H1 (cell line): ENCODE measurements at regions not wholly inside any gene's neighbourhood (a gene's known extent, or its start where the extent isn't known, plus 50 kb on each side); places are given as distances from the start of the nearest gene placed in this dataset.

Experiments
- CTCF ChIA-PET: fragments of 300-600 bp; sonication (Branson Sonifier 250); formaldehyde crosslinking; loops from one replicate; lab custom pipeline; 2021; ENCODE audit not compliant: partially characterized antibody; lab: Charles Lee
- POLR2A ChIA-PET: fragments of 300-600 bp; sonication (Branson Sonifier 250); formaldehyde crosslinking; loops from one replicate; lab custom pipeline; 2021; ENCODE audit warnings: inconsistent platforms; ENCODE audit not compliant: partially characterized antibody; lab: Charles Lee
- DNase-seq, 2 experiments: peaks; one replicate each; pipeline versions ENCODE4 v3.0.0 to v3.0.0-alpha.2; 2010 to 2022; ENCODE audit warnings: low spot score in 2 of 2, low read depth in 1 of 2, mixed read lengths in 1 of 2
- FAIRE-seq: peaks from 2 replicates; lab custom pipeline; 2011; peaks lifted over from hg19 to GRCh38; lab: Jason Lieb, UNC
- H2AFZ ChIP-seq: 2 replicates; pipeline ENCODE4 v1.8.1; 2012; ENCODE audit warnings: low read length, inconsistent platforms
- H2AK5ac ChIP-seq: 2 replicates; pipeline ENCODE4 v1.6.1; 2013; ENCODE audit warnings: low read depth, low read length
- H2BK120ac ChIP-seq: replicated peaks from 2 replicates; pipeline ENCODE3; 2013; ENCODE audit warnings: low read depth, low read length, inconsistent platforms
- H2BK12ac ChIP-seq: 2 replicates; pipeline ENCODE4 v1.6.1; 2013; ENCODE audit warnings: low read depth, low read length
- H2BK15ac ChIP-seq: 2 replicates; pipeline ENCODE4 v1.6.1; 2013; ENCODE audit warnings: low read length
- H2BK20ac ChIP-seq: 2 replicates; pipeline ENCODE4 v1.6.1; 2013; ENCODE audit warnings: low read length
- H2BK5ac ChIP-seq: 2 replicates; pipeline ENCODE4 v1.6.1; 2013; ENCODE audit warnings: low read depth, low read length
- H3K14ac ChIP-seq: 2 replicates; pipeline ENCODE4 v1.6.1; 2013; ENCODE audit warnings: inconsistent platforms; ENCODE audit not compliant: insufficient read length
- H3K18ac ChIP-seq: 2 replicates; pipeline ENCODE4 v1.6.1; 2013; ENCODE audit warnings: low read length; ENCODE audit errors: extremely low read depth
- H3K23ac ChIP-seq: 2 replicates; pipeline ENCODE4 v1.6.1; 2013; ENCODE audit warnings: inconsistent platforms; ENCODE audit not compliant: insufficient read length
- H3K23me2 ChIP-seq: 2 replicates; pipeline ENCODE4 v1.6.1; 2013; ENCODE audit warnings: low read depth, low read length
- H3K27ac ChIP-seq: 2 replicates; pipeline ENCODE4 v1.6.1; 2011; ENCODE audit warnings: low read depth, low read length, inconsistent platforms
- H3K27me3 ChIP-seq, 4 experiments: replicated peaks in 1 of 4; 1 replicate in 1 of 4; 2 replicates in 3 of 4; pipeline versions ENCODE4 v1.6.1 to v1.8.1; 2011 to 2013; ENCODE audit warnings: low read length in 3 of 4, mild to moderate bottlenecking in 3 of 4, inconsistent platforms in 2 of 4, mixed read lengths in 2 of 4, moderate library complexity in 1 of 4; ENCODE audit not compliant: control insufficient read depth in 3 of 4, insufficient read depth in 3 of 4; ENCODE audit errors: extremely low read depth in 1 of 4
- H3K36me3 ChIP-seq, 4 experiments: 2 replicates each; pipeline versions ENCODE4 v1.6.1 to v1.8.1; 2011 to 2013; ENCODE audit warnings: mild to moderate bottlenecking in 4 of 4, low read length in 3 of 4, moderate library complexity in 2 of 4, control low read depth in 1 of 4, inconsistent platforms in 1 of 4; ENCODE audit not compliant: insufficient read depth in 4 of 4, control insufficient read depth in 2 of 4
- H3K4ac ChIP-seq: replicated peaks from 2 replicates; pipeline ENCODE3; 2013; ENCODE audit warnings: low read length, low read depth, mixed read lengths, inconsistent platforms; ENCODE audit not compliant: insufficient read length
- H3K4me1 ChIP-seq, 4 experiments: replicated peaks in 1 of 4; 1 replicate in 1 of 4; 2 replicates in 3 of 4; pipeline versions ENCODE4 v1.6.1 to v1.8.1; 2011 to 2013; ENCODE audit warnings: low read length in 3 of 4, inconsistent platforms in 2 of 4, mixed read lengths in 1 of 4; ENCODE audit not compliant: insufficient read depth in 4 of 4, control insufficient read depth in 3 of 4
- H3K4me2 ChIP-seq, 2 experiments: 2 replicates each; pipeline versions ENCODE4 v1.6.1 to v1.8.1; 2011 to 2013; ENCODE audit warnings: low read depth in 2 of 2, low read length in 2 of 2, control low read depth in 1 of 2, inconsistent platforms in 1 of 2, mild to moderate bottlenecking in 1 of 2; ENCODE audit not compliant: insufficient read depth in 1 of 2
- H3K4me3 ChIP-seq, 4 experiments: fragments of 200-600, 300-600 bp in 1 of 4; sonication (generic), shearing (Covaris generic), sonication (Bioruptor Twin) in 1 of 4; 2 replicates each; pipeline versions ENCODE4 v1.5.1 to v1.8.1; 2011 to 2016; ENCODE audit warnings: low read length in 4 of 4, low read depth in 3 of 4, control low read depth in 2 of 4, inconsistent platforms in 2 of 4, mild to moderate bottlenecking in 2 of 4, mixed read lengths in 1 of 4, moderate library complexity in 1 of 4; ENCODE audit not compliant: insufficient read depth in 2 of 4; ENCODE audit errors: extremely low read depth in 1 of 4
- H3K56ac ChIP-seq: replicated peaks from 2 replicates; pipeline ENCODE3; 2013; ENCODE audit warnings: low read depth, mild to moderate bottlenecking, mixed read lengths, low read length, inconsistent platforms; ENCODE audit not compliant: insufficient read length
- H3K79me1 ChIP-seq: 2 replicates; pipeline ENCODE4 v1.6.1; 2013; ENCODE audit warnings: low read depth, low read length, control low read depth
- H3K79me2 ChIP-seq, 2 experiments: 2 replicates each; pipeline versions ENCODE4 v1.6.1 to v1.8.1; 2012 to 2013; ENCODE audit warnings: low read length in 2 of 2, mild to moderate bottlenecking in 2 of 2, inconsistent platforms in 1 of 2; ENCODE audit not compliant: insufficient read depth in 2 of 2, control insufficient read depth in 1 of 2
- H3K9ac ChIP-seq, 4 experiments: replicated peaks in 1 of 4; 1 replicate in 1 of 4; 2 replicates in 3 of 4; pipeline versions ENCODE4 v1.6.1 to v1.8.1; 2011 to 2013; ENCODE audit warnings: low read depth in 3 of 4, low read length in 3 of 4, control low read depth in 2 of 4, mild to moderate bottlenecking in 2 of 4, moderate library complexity in 2 of 4, inconsistent platforms in 1 of 4; ENCODE audit errors: extremely low read depth in 1 of 4
- H3K9me3 ChIP-seq, 2 experiments: 2 replicates each; pipeline versions ENCODE4 v1.6.1 to v1.8.1; 2012 to 2013; ENCODE audit warnings: mild to moderate bottlenecking in 2 of 2, moderate library complexity in 2 of 2, control low read depth in 1 of 2, inconsistent platforms in 1 of 2, low read depth in 1 of 2, low read length in 1 of 2, mixed read lengths in 1 of 2; ENCODE audit not compliant: insufficient read depth in 2 of 2
- H4K20me1 ChIP-seq, 2 experiments: replicated peaks in 1 of 2; 2 replicates each; pipeline versions ENCODE3 to v1.8.1; 2011 to 2013; ENCODE audit warnings: inconsistent platforms in 2 of 2, low read length in 2 of 2, mild to moderate bottlenecking in 1 of 2; ENCODE audit not compliant: insufficient read depth in 2 of 2, control insufficient read depth in 1 of 2
- H4K5ac ChIP-seq: 2 replicates; pipeline ENCODE4 v1.6.1; 2013; ENCODE audit warnings: low read length, low read depth, mixed read lengths, inconsistent platforms; ENCODE audit not compliant: insufficient read length
- H4K8ac ChIP-seq: 2 replicates; pipeline ENCODE4 v1.8.0; 2013; ENCODE audit warnings: mild to moderate bottlenecking, moderate library complexity, low read length, inconsistent platforms; ENCODE audit not compliant: insufficient read depth; ENCODE audit errors: extremely low read depth
- H4K91ac ChIP-seq: replicated peaks from 2 replicates; pipeline ENCODE3; 2013; ENCODE audit warnings: low read length, mixed read lengths, inconsistent platforms; ENCODE audit not compliant: insufficient read length
- POU5F1 ChIP-seq: IDR thresholded peaks from 2 replicates; pipeline ENCODE4 v1.6.1; 2011; ENCODE audit warnings: low read depth, mild to moderate bottlenecking, low read length, moderate library complexity
- RNF2 ChIP-seq: fragments of 200-900, 300-1000 bp; sonication (generic); IDR thresholded peaks from 2 replicates; pipeline ENCODE4 v1.7.1; 2016; ENCODE audit warnings: borderline replicate concordance, low read depth, mild to moderate bottlenecking, antibody characterized with exemption, low read length; ENCODE audit not compliant: poor library complexity, severe bottlenecking; ENCODE audit errors: missing control alignments
- WGBS, 2 experiments: shearing (Covaris generic) in 1 of 2; methylation state at CpG; one replicate each; pipeline versions ENCODE4 v1.1.6 to v1.1.7; 2013 to 2015; ENCODE audit warnings: low lambda C conversion rate in 2 of 2, mixed read lengths in 2 of 2, inconsistent platforms in 1 of 2, low coverage in 1 of 2, missing lambda C conversion rate in 1 of 2; ENCODE audit not compliant: insufficient replicate concordance in 2 of 2, insufficient coverage in 1 of 2, insufficient read length in 1 of 2; ENCODE audit errors: extremely low coverage in 1 of 2, missing lambda C conversion rate in 1 of 2; 5-methylcytosine and 5-hydroxymethylcytosine counted together

GRCh38 chr9:12972608-12973589 is 198.1 kb downstream of the LURAP1L start:
- no peak overlapping the region for H3K18ac ChIP-seq
- no peak overlapping the region for H4K91ac ChIP-seq
- no peak overlapping the region for H2AFZ ChIP-seq
- no peak overlapping the region for H2BK12ac ChIP-seq
- no peak overlapping the region for H4K8ac ChIP-seq
- H3K4me3 ChIP-seq = no peak overlapping the region
- H3K27me3 ChIP-seq = no peaks in the 10 kb centered on the region
- H3K4me1 ChIP-seq = peaks cover 0 to 4% (median 0%) of the 10 kb centered on the region in 4 experiments; a peak in 1 of 7 replicates
- H3K23ac ChIP-seq = no peak overlapping the region
- 79% methylated on average over 8 of the region's 8 CpGs; no CpG with 5 or more reads in 1 of the 2 experiments for WGBS, 2 experiments
- H3K4me2 ChIP-seq = no peak overlapping the region
- no peak overlapping the region for H2BK15ac ChIP-seq
- no peaks in the 10 kb centered on the region for H3K79me2 ChIP-seq
- H3K27ac ChIP-seq = no peak overlapping the region
- DNase-seq = no peak
- no peak for FAIRE-seq
- no peak overlapping the region for H3K56ac ChIP-seq
- no peak overlapping the region for H4K5ac ChIP-seq
- no peaks in the 10 kb centered on the region for H3K23me2 ChIP-seq
- H4K20me1 ChIP-seq = no peaks in the 10 kb centered on the region
- no peaks in the 10 kb centered on the region for H3K36me3 ChIP-seq
- no peak overlapping the region for H2AK5ac ChIP-seq
- no peak overlapping the region for H3K9ac ChIP-seq
- H3K9me3 ChIP-seq = no peaks in the 10 kb centered on the region
- no peak overlapping the region for H3K14ac ChIP-seq
- no peak overlapping the region for H2BK120ac ChIP-seq
- H2BK20ac ChIP-seq = no peak overlapping the region
- no peaks in the 10 kb centered on the region for H3K79me1 ChIP-seq
- H2BK5ac ChIP-seq = no peak overlapping the region
- H3K4ac ChIP-seq = no peak overlapping the region
- POLR2A ChIA-PET = no interaction called here
- CTCF ChIA-PET = no interaction called here
- TF ChIP-seq POU5F1 (no peak), RNF2 (no peak)
